ENCODE measurements at regions not wholly inside any gene's neighbourhood (a gene's known extent, or its start where the extent isn't known, plus 50 kb on each side); places are given as distances from the start of the nearest gene placed in this dataset.

- TF ChIP-seq ZNF462 (CRISPR knock-in tag; IDR thresholded peaks at IDR 0.05) (no peak), EZH2 (IDR thresholded peaks at IDR 0.05; ENCODE audit: low read depth, unreplicated experiment) (no peak), EZH2phosphoT487 (IDR thresholded peaks at IDR 0.05; ENCODE audit: unreplicated experiment) (no peak), STAT1 (IDR thresholded peaks at IDR 0.05; ENCODE audit: unreplicated experiment) (no peak), REST (IDR thresholded peaks at IDR 0.05; ENCODE audit: unreplicated experiment) (no peak), ETS1 (IDR thresholded peaks at IDR 0.05) (no peak), POLR2AphosphoS5 (IDR thresholded peaks at IDR 0.05; ENCODE audit: low read depth) (no peak)
Measured at GRCh38 chr15:79193549-79193948, 89.0 kb upstream of the ANKRD34C start (continued).
